Osteoblast (primary cell): ENCODE measurements at regions not wholly inside any gene's neighbourhood (a gene's known extent, or its start where the extent isn't known, plus 50 kb on each side); places are given as distances from the start of the nearest gene placed in this dataset.

Source experiments
- DNase-seq: peaks from one replicate; pipeline ENCODE4 v3.0.0; 2011; ENCODE audit warnings: low spot score, mixed read lengths; ENCODE audit not compliant: insufficient read length; ENCODE audit errors: missing footprints
- H2AFZ ChIP-seq: 2 replicates; pipeline ENCODE4 v1.6.0; 2011; ENCODE audit warnings: mild to moderate bottlenecking, low read length
- H3K27ac ChIP-seq: 2 replicates; pipeline ENCODE4 v1.5.1; 2011; ENCODE audit warnings: mild to moderate bottlenecking, low read depth, low read length, moderate library complexity
- H3K27me3 ChIP-seq: 2 replicates; pipeline ENCODE4 v1.6.0; 2012; ENCODE audit warnings: mild to moderate bottlenecking, control low read depth, inconsistent platforms, low read length, moderate library complexity; ENCODE audit not compliant: insufficient read depth
- H3K36me3 ChIP-seq: 2 replicates; pipeline ENCODE4 v1.5.1; 2011; ENCODE audit warnings: mild to moderate bottlenecking, low read length, control low read depth, moderate library complexity; ENCODE audit not compliant: insufficient read depth
- H3K4me1 ChIP-seq: 2 replicates; pipeline ENCODE4 v1.5.1; 2011; ENCODE audit warnings: mild to moderate bottlenecking, low read length, control low read depth, moderate library complexity; ENCODE audit not compliant: insufficient read depth
- H3K4me2 ChIP-seq: 2 replicates; pipeline ENCODE4 v1.6.0; 2011; ENCODE audit warnings: mild to moderate bottlenecking, low read length; ENCODE audit not compliant: insufficient read depth
- H3K4me3 ChIP-seq: fragments of 200-600 bp; sonication (generic); 3 replicates; pipeline ENCODE4 v1.5.1; 2012; ENCODE audit warnings: mild to moderate bottlenecking, low read length, inconsistent platforms; ENCODE audit not compliant: insufficient read depth
- H3K79me2 ChIP-seq: 2 replicates; pipeline ENCODE4 v1.6.0; 2012; ENCODE audit warnings: mild to moderate bottlenecking, low read length, control low read depth, inconsistent platforms; ENCODE audit not compliant: insufficient read depth
- H3K9me3 ChIP-seq: 2 replicates; pipeline ENCODE4 v1.5.1; 2011; ENCODE audit warnings: low read depth, low read length, control low read depth
- H4K20me1 ChIP-seq: 2 replicates; pipeline ENCODE4 v1.6.0; 2012; ENCODE audit warnings: mild to moderate bottlenecking, low read length, control low read depth; ENCODE audit not compliant: insufficient read depth
- CTCF ChIP-seq: IDR thresholded peaks from 2 replicates; pipeline ENCODE4 v1.5.1; 2011; ENCODE audit warnings: mild to moderate bottlenecking, low read depth, low read length, moderate library complexity; ENCODE audit errors: extremely low read depth

DNA sequence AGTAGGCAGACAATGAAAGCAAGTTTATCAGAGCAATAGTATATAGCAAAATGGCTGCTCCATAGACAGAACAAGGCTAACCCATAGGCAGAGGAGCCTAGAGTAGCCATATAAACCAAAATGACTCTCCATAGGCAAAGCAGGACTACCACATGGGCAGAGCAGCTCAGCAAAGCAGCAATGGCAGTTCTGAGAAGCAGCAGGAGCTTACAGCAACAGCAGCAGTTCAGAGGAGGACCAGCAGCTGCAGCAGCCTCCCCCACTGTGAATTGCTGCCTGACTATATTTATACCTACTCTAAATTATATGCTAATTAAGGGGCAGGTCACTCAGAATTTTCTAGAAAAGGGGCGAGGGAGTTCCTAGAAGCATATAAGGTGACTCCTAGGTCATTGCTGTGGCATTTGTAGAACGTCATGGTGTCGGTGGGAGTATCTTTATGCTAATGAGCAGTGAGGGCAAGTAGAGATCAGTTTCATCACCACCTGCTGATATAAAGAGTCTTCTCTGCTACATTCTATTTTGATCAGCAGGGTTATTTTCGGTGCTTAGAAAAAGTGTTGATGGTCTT, 1115.5 kb downstream of the DTWD2 start:
- Histone ChIP-seq H3K36me3 (no peaks in the 10 kb centered on the region), H4K20me1 (no peaks in the 10 kb centered on the region), H3K27me3 (no peaks in the 10 kb centered on the region), H2AFZ (no peak overlapping the region), H3K4me1 (no peaks in the 10 kb centered on the region), H3K4me2 (no peak overlapping the region), H3K4me3 (no peak overlapping the region), H3K9me3 (peaks cover 3% of the 10 kb centered on the region), H3K27ac (no peak overlapping the region), H3K79me2 (no peaks in the 10 kb centered on the region)
- DNase-seq: no peak
- no peak for TF ChIP-seq CTCF

GRCh38 chr5:117869596-117869995, 1118.8 kb downstream of the DTWD2 start:
- H3K27me3 ChIP-seq: no peaks in the 10 kb centered on the region
- H2AFZ ChIP-seq: no peak overlapping the region
- DNase-seq: no peak
- no peak for TF ChIP-seq CTCF
- no peak overlapping the region for H3K4me2 ChIP-seq
- H4K20me1 ChIP-seq: no peaks in the 10 kb centered on the region
- H3K4me1 ChIP-seq: no peaks in the 10 kb centered on the region
- no peaks in the 10 kb centered on the region for H3K79me2 ChIP-seq
- no peak overlapping the region for H3K4me3 ChIP-seq
- H3K36me3 ChIP-seq: no peaks in the 10 kb centered on the region
- H3K9me3 ChIP-seq: no peaks in the 10 kb centered on the region
- H3K27ac ChIP-seq: no peak overlapping the region

GRCh38 chr5:117863586-117864296, 1124.6 kb downstream of the DTWD2 start:
- no peak overlapping the region for H3K27ac ChIP-seq
- H3K4me1 ChIP-seq: no peaks in the 10 kb centered on the region
- no peak overlapping the region for H3K4me2 ChIP-seq
- no peaks in the 10 kb centered on the region for H3K27me3 ChIP-seq
- H3K79me2 ChIP-seq: no peaks in the 10 kb centered on the region
- no peak for DNase-seq
- no peak for TF ChIP-seq CTCF
- H2AFZ ChIP-seq: no peak overlapping the region
- no peak overlapping the region for H3K4me3 ChIP-seq
- H3K9me3 ChIP-seq: peaks cover 3% of the 10 kb centered on the region
- no peaks in the 10 kb centered on the region for H4K20me1 ChIP-seq
- no peaks in the 10 kb centered on the region for H3K36me3 ChIP-seq

GRCh38 chr5:117860550-117860949, 1127.8 kb downstream of the DTWD2 start:
- no peak for TF ChIP-seq CTCF
- Histone ChIP-seq H3K4me3 (no peak overlapping the region), H3K36me3 (no peaks in the 10 kb centered on the region), H3K27ac (no peak overlapping the region), H3K9me3 (peaks cover 4% of the 10 kb centered on the region), H3K4me1 (no peaks in the 10 kb centered on the region), H4K20me1 (no peaks in the 10 kb centered on the region), H3K79me2 (no peaks in the 10 kb centered on the region), H3K4me2 (no peak overlapping the region), H2AFZ (no peak overlapping the region), H3K27me3 (no peaks in the 10 kb centered on the region)
- no peak for DNase-seq
